ENCODE measurements at regions not wholly inside any gene's neighbourhood (a gene's known extent, or its start where the extent isn't known, plus 50 kb on each side); places are given as distances from the start of the nearest gene placed in this dataset.

GRCh38 chr12:109648521-109648920 is 65.1 kb upstream of the FAM222A start:
- DNase-seq = peak in 2 of 10 donors; percentile 56 to 64
- intact Hi-C loops (cut with DNase I) = no loop called here

DNA sequence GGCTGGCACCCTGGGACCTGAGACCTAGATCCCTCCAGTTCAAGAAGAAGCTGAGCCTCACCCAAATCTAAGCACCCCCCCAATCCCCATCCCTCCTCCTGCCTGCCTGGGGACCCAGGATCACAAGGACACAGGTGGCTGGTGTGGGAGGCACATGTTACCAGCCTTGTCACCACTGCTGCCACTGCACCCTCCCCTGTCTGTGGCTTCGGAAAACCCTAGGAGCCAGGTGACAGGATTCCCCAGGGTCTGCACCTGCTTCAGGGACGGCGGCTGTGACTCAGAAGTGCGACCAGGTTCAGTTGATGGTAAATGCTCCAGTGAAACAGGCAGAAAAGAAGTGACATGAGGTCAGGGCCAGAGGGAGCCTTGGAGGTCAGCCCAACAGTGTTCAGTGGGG is 62.8 kb upstream of the FAM222A start:
- peak in 2 of 10 donors; percentile 41 to 57 for DNase-seq
- intact Hi-C loops (cut with DNase I) = no loop called here

- intact Hi-C loops (cut with DNase I) = no loop called here
- DNase-seq = no peak
Measured at GRCh38 chr12:109651596-109651995, 62.0 kb upstream of the FAM222A start.

DNA sequence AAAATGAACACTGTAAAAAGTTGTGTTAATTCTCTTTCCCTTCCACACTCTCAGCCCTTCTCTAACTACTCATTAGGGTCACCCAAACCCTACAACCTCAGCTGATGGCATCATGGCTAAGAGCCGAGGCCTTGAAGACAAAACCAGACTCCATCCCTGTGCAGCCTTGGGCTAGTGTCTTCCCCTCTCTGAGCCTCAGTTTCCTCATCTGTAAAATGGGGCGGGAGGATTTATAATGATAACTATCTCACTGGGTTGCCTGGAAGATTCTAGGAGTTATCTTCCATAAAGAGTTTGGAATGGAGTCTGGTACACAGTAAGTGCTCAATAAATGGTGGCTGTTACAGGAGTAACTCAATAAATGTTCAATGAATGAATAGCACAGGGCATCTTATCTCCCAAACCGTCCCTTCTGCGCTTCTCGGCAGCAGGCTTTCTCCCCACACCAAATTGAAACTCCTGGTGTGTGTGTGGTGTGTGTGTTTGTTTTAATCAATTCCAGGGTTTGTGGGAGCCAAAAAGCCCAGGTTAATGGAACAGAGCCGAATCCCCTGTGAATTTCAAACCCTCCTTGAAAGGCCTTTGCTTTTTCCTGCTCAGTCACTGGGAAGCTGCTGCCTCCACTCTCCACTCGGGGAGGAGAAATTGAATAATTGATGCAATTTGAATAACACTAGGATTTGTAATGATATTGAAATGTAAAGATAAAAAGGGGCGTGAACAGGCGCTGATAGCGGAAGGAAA is 61.2 kb upstream of the FAM222A start:
- DNase-seq = peak in 1 of 10 donors; percentile 3
- intact Hi-C loops (cut with DNase I) = no loop called here

DNA sequence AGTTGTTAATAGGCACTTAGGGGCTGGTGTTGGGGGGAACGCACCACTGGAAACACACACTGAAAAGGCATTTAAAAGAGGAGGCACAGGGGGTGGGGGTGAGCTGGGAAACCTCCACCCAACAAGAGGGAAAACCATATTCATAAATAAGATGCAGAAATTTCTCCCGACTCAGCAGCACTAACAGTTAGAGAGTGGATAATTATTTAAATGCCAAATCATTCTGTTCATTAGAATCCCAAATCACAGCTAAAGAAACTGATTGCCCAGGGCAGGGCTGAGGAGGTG is 60.7 kb upstream of the FAM222A start:
- intact Hi-C loops (cut with DNase I) = no loop called here
- DNase-seq = no peak

GRCh38 chr12:109653890-109654289 is 59.7 kb upstream of the FAM222A start:
- DNase-seq = no peak
- intact Hi-C loops (cut with DNase I) = no loop called here

DNA sequence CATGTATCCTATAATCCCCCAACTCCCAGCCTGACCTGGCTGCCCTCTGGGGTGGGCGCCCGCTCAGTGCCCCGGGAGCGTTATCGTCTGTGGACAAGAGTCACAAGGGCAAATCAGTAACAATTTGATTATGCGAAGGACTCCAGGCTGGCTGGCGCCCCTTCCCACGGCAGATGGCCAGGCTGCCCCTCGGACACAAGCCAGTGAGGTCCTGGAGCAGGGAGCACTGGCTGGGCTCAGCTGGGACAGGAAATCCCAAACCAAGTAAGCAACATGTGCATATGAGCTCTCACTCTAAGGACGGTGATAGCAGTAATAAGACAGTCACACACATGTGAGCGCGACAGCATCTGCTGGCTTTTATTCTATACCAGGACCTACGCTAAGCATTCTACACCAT is 59.3 kb upstream of the FAM222A start:
- intact Hi-C loops (cut with DNase I) = no loop called here
- peak in 1 of 10 donors; percentile 78 for DNase-seq

GRCh38 chr12:109655578-109655977 is 58.0 kb upstream of the FAM222A start:
- no peak for DNase-seq
- intact Hi-C loops (cut with DNase I) = no loop called here

DNA sequence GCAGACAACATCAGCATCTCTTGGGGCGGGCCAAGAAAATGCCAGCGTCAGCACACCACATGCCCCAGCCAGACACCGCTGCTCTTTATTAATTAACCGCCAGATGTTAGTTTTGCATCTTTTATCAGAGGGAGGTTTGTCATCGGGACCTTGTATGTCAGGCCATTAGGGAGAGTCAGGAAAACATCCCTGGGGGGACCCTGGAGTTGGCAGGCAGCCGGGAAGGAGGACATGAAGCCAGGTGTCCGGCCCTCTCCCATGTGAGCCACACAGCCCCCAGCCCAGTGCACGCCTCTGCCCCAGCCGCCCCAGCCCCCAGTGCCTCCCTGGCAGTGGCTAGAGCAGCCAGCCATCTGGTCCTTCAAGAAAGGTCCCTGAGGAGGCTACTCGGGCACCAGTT is 56.9 kb upstream of the FAM222A start:
- intact Hi-C loops (cut with DNase I) = no loop called here
- DNase-seq = peak in 1 of 10 donors; percentile 76

DNA sequence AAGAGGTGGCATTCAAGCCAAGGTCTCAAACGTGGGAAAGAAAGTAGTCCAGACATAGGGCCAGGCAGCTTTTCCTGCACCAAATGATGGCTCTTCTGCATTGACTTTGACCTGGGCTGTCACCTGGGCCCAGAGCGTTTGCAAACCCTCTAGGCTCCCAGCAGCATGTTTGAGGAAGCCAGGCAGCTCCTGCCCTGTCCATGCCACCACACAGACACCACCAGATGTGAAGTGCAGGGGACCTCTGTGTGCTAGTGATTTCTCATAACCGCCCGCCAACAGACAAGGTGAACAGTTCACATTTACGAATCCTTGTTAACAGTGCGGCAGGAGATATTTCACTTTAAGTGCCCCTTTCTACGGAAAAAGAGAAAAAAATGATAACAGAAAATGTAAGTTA is 49.8 kb upstream of the FAM222A start:
- intact Hi-C loops (cut with DNase I) = no loop called here
- DNase-seq = peak in 1 of 10 donors; percentile 55
